ENCODE measurements at regions not wholly inside any gene's neighbourhood (a gene's known extent, or its start where the extent isn't known, plus 50 kb on each side); places are given as distances from the start of the nearest gene placed in this dataset.

DNA sequence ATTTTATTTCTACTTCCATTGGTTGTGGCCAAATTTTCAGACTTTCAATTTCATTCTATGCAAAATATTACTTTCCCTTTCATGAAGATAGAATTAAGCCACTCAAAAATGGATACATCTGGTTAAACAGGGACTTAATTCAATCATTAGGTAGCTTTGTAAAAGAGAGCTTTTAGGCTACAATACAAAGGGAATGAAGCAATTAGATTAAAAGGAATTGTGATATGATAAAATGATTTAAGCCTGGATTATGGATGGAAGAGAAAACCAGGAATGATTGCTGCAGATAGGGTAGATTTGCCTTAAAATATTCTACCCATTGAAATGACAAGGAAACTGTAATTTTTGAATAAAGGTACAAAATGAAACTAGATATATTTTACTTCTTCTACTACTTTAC lies 134.6 kb upstream of the PDHA2 start:
- H3K27me3 ChIP-seq (ENCODE audit: insufficient read depth): no peaks in the 10 kb centered on the region
- Mint-ChIP-seq H3K4me1 (peaks cover 6% of the 10 kb centered on the region; the same call in 1 of the 3 replicates), H3K27ac (no peak overlapping the region), H3K9me3 (peaks cover 7% of the 10 kb centered on the region; the same call in 2 of the 3 replicates), H3K27me3 (ENCODE audit: insufficient read depth, low read depth, poor library complexity) (no peaks in the 10 kb centered on the region), H3K36me3 (ENCODE audit: low read depth) (peaks cover 12% of the 10 kb centered on the region; the same call in 2 of the 3 replicates), H3K4me3 (no peak overlapping the region)
- no peak overlapping the region for H2AFZ ChIP-seq
- H3K36me3 ChIP-seq (ENCODE audit: insufficient read depth): no peaks in the 10 kb centered on the region
- peaks cover 6% of the 10 kb centered on the region; the same call in 1 of the 2 replicates for H3K9me2 ChIP-seq (ENCODE audit: insufficient read depth)
- DNase-seq (ENCODE audit: low spot score) (no peak), ATAC-seq (no peak)
- H3F3A ChIP-seq (replicated peaks; ENCODE audit: low read depth): no peaks in the 10 kb centered on the region
- H4K20me1 ChIP-seq (replicated peaks; ENCODE audit: insufficient read depth): no peaks in the 10 kb centered on the region
- H3K4me1 ChIP-seq (ENCODE audit: insufficient read depth): no peaks in the 10 kb centered on the region; the same call in 1 of the 2 replicates
- no peak overlapping the region for H3K4me2 ChIP-seq
- H3K4me3 ChIP-seq: no peak overlapping the region
- TF ChIP-seq NANOG (IDR thresholded peaks at IDR 0.05; ENCODE audit: borderline replicate concordance) (no peak), JUNB (IDR thresholded peaks at IDR 0.05; ENCODE audit: unreplicated experiment) (no peak), ETS1 (IDR thresholded peaks at IDR 0.05) (no peak), ZNF331 (CRISPR knock-in tag; IDR thresholded peaks at IDR 0.05; ENCODE audit: low read depth) (no peak), POLR2AphosphoS5 (IDR thresholded peaks at IDR 0.05; ENCODE audit: low read depth) (no peak)
- TF ChIP-seq, protein P1, sequence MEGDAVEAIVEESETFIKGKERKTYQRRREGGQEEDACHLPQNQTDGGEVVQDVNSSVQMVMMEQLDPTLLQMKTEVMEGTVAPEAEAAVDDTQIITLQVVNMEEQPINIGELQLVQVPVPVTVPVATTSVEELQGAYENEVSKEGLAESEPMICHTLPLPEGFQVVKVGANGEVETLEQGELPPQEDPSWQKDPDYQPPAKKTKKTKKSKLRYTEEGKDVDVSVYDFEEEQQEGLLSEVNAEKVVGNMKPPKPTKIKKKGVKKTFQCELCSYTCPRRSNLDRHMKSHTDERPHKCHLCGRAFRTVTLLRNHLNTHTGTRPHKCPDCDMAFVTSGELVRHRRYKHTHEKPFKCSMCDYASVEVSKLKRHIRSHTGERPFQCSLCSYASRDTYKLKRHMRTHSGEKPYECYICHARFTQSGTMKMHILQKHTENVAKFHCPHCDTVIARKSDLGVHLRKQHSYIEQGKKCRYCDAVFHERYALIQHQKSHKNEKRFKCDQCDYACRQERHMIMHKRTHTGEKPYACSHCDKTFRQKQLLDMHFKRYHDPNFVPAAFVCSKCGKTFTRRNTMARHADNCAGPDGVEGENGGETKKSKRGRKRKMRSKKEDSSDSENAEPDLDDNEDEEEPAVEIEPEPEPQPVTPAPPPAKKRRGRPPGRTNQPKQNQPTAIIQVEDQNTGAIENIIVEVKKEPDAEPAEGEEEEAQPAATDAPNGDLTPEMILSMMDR (conservative IDR thresholded peaks at IDR 0.05; ENCODE audit: low read depth in 2 of 2): no peak
- TF ChIP-seq, protein P2, sequence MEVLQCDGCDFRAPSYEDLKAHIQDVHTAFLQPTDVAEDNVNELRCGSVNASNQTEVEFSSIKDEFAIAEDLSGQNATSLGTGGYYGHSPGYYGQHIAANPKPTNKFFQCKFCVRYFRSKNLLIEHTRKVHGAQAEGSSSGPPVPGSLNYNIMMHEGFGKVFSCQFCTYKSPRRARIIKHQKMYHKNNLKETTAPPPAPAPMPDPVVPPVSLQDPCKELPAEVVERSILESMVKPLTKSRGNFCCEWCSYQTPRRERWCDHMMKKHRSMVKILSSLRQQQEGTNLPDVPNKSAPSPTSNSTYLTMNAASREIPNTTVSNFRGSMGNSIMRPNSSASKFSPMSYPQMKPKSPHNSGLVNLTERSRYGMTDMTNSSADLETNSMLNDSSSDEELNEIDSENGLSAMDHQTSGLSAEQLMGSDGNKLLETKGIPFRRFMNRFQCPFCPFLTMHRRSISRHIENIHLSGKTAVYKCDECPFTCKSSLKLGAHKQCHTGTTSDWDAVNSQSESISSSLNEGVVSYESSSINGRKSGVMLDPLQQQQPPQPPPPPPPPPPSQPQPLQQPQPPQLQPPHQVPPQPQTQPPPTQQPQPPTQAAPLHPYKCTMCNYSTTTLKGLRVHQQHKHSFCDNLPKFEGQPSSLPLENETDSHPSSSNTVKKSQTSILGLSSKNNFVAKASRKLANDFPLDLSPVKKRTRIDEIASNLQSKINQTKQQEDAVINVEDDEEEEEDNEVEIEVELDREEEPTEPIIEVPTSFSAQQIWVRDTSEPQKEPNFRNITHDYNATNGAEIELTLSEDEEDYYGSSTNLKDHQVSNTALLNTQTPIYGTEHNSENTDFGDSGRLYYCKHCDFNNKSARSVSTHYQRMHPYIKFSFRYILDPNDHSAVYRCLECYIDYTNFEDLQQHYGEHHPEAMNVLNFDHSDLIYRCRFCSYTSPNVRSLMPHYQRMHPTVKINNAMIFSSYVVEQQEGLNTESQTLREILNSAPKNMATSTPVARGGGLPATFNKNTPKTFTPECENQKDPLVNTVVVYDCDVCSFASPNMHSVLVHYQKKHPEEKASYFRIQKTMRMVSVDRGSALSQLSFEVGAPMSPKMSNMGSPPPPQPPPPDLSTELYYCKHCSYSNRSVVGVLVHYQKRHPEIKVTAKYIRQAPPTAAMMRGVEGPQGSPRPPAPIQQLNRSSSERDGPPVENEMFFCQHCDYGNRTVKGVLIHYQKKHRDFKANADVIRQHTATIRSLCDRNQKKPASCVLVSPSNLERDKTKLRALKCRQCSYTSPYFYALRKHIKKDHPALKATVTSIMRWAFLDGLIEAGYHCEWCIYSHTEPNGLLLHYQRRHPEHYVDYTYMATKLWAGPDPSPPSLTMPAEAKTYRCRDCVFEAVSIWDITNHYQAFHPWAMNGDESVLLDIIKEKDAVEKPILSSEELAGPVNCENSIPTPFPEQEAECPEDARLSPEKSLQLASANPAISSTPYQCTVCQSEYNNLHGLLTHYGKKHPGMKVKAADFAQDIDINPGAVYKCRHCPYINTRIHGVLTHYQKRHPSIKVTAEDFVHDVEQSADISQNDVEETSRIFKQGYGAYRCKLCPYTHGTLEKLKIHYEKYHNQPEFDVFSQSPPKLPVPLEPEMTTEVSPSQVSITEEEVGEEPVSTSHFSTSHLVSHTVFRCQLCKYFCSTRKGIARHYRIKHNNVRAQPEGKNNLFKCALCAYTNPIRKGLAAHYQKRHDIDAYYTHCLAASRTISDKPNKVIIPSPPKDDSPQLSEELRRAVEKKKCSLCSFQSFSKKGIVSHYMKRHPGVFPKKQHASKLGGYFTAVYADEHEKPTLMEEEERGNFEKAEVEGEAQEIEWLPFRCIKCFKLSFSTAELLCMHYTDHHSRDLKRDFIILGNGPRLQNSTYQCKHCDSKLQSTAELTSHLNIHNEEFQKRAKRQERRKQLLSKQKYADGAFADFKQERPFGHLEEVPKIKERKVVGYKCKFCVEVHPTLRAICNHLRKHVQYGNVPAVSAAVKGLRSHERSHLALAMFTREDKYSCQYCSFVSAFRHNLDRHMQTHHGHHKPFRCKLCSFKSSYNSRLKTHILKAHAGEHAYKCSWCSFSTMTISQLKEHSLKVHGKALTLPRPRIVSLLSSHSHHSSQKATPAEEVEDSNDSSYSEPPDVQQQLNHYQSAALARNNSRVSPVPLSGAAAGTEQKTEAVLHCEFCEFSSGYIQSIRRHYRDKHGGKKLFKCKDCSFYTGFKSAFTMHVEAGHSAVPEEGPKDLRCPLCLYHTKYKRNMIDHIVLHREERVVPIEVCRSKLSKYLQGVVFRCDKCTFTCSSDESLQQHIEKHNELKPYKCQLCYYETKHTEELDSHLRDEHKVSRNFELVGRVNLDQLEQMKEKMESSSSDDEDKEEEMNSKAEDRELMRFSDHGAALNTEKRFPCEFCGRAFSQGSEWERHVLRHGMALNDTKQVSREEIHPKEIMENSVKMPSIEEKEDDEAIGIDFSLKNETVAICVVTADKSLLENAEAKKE (CRISPR knock-in tag; IDR thresholded peaks at IDR 0.05): no peak
- no peak overlapping the region for H3K27ac ChIP-seq (ENCODE audit: low read depth)
- no peaks in the 10 kb centered on the region for H3K79me2 ChIP-seq (replicated peaks; ENCODE audit: insufficient read depth)
